Mesendoderm (in vitro differentiated cells): ENCODE measurements at regions not wholly inside any gene's neighbourhood (a gene's known extent, or its start where the extent isn't known, plus 50 kb on each side); places are given as distances from the start of the nearest gene placed in this dataset.

Experiments
- DNase-seq: peaks from one replicate; pipeline ENCODE4 v3.0.0; 2013
- H2AK5ac ChIP-seq: 2 replicates; pipeline ENCODE4 v1.6.1; 2013; ENCODE audit warnings: low read length, inconsistent platforms
- H2BK120ac ChIP-seq: 2 replicates; pipeline ENCODE4 v1.6.1; 2013; ENCODE audit warnings: low read depth, mild to moderate bottlenecking, low read length, moderate library complexity, mixed read lengths
- H2BK15ac ChIP-seq: replicated peaks from 2 replicates; pipeline ENCODE4 v1.6.1; 2013; ENCODE audit warnings: low read depth, mild to moderate bottlenecking, moderate library complexity
- H2BK5ac ChIP-seq: 2 replicates; pipeline ENCODE4 v1.6.1; 2013; ENCODE audit warnings: low read length, inconsistent platforms
- H3K18ac ChIP-seq: 2 replicates; pipeline ENCODE4 v1.6.1; 2013; ENCODE audit warnings: mild to moderate bottlenecking, low read length, mixed read lengths
- H3K23ac ChIP-seq: one replicate; pipeline ENCODE4 v1.6.1; 2013; ENCODE audit warnings: low read length
- H3K27ac ChIP-seq: 2 replicates; pipeline ENCODE4 v1.5.1; 2013; ENCODE audit warnings: low read depth, mild to moderate bottlenecking, inconsistent platforms, low read length, moderate library complexity
- H3K27me3 ChIP-seq: 2 replicates; pipeline ENCODE4 v1.6.1; 2013; ENCODE audit warnings: low read length, control low read depth, mild to moderate bottlenecking, inconsistent platforms; ENCODE audit not compliant: insufficient read depth, poor library complexity
- H3K36me3 ChIP-seq: 2 replicates; pipeline ENCODE4 v1.6.1; 2013; ENCODE audit warnings: low read length, inconsistent platforms; ENCODE audit not compliant: control insufficient read depth, insufficient read depth
- H3K4ac ChIP-seq: one replicate; pipeline ENCODE4 v1.6.1; 2013; ENCODE audit warnings: low read depth, mild to moderate bottlenecking, low read length, moderate library complexity
- H3K4me1 ChIP-seq: 2 replicates; pipeline ENCODE4 v1.6.1; 2013; ENCODE audit warnings: low read depth, low read length, inconsistent platforms; ENCODE audit not compliant: control insufficient read depth
- H3K4me2 ChIP-seq: 2 replicates; pipeline ENCODE4 v1.6.1; 2013; ENCODE audit warnings: low read length
- H3K4me3 ChIP-seq: 2 replicates; pipeline ENCODE4 v1.5.1; 2013; ENCODE audit warnings: mild to moderate bottlenecking, low read length
- H3K56ac ChIP-seq: one replicate; pipeline ENCODE4 v1.6.1; 2013; ENCODE audit warnings: low read length
- H3K79me1 ChIP-seq: 2 replicates; pipeline ENCODE4 v1.6.1; 2013; ENCODE audit warnings: low read length, inconsistent platforms
- H3K79me2 ChIP-seq: 2 replicates; pipeline ENCODE4 v1.6.1; 2013; ENCODE audit warnings: mild to moderate bottlenecking, low read length; ENCODE audit not compliant: control insufficient read depth, insufficient read depth
- H3K9ac ChIP-seq: 2 replicates; pipeline ENCODE4 v1.6.1; 2013; ENCODE audit warnings: low read length, inconsistent platforms
- H4K5ac ChIP-seq: one replicate; pipeline ENCODE4 v1.6.1; 2013; ENCODE audit warnings: low read length
- H4K8ac ChIP-seq: one replicate; pipeline ENCODE4 v1.6.1; 2013; ENCODE audit warnings: low read depth, mild to moderate bottlenecking, control low read depth, low read length, moderate library complexity
- WGBS: extraction: QIAGEN DNeasy Blood & Tissue Kit; methylation state at CpG from one replicate; pipeline ENCODE4 v1.1.7; 2013; ENCODE audit warnings: low lambda C conversion rate, missing lambda C conversion rate; ENCODE audit not compliant: insufficient coverage; ENCODE audit errors: extremely low coverage; 5-methylcytosine and 5-hydroxymethylcytosine counted together

- Histone ChIP-seq H3K4me3 (no peak overlapping the region), H3K27ac (no peak overlapping the region), H4K8ac (no peak overlapping the region), H3K27me3 (no peaks in the 10 kb centered on the region), H3K79me2 (no peaks in the 10 kb centered on the region), H3K56ac (no peak overlapping the region), H3K4me2 (no peak overlapping the region), H3K79me1 (no peaks in the 10 kb centered on the region), H3K23ac (no peak overlapping the region), H3K36me3 (no peaks in the 10 kb centered on the region), H2AK5ac (no peak overlapping the region), H3K18ac (no peak overlapping the region), H2BK15ac (no peak overlapping the region), H2BK5ac (no peak overlapping the region), H4K5ac (no peak overlapping the region), H3K4ac (no peak overlapping the region), H3K4me1 (peaks cover 4% of the 10 kb centered on the region), H2BK120ac (no peak overlapping the region), H3K9ac (no peak overlapping the region)
- DNase-seq, result no peak
- no CpG with 5 or more reads among the region's 3 CpGs for WGBS
These were observed 395.5 kb downstream of the EFNB2 start for GRCh38 chr13:106139942-106140341.

GRCh38 chr13:106139377-106139776 is 396.1 kb downstream of the EFNB2 start:
- no peak overlapping the region for H3K9ac ChIP-seq
- no peak overlapping the region for H2BK5ac ChIP-seq
- H4K8ac ChIP-seq, result no peak overlapping the region
- H3K56ac ChIP-seq, result no peak overlapping the region
- no peak overlapping the region for H3K4me3 ChIP-seq
- H3K23ac ChIP-seq, result no peak overlapping the region
- WGBS, result no CpG with 5 or more reads among the region's 4 CpGs
- H3K18ac ChIP-seq, result no peak overlapping the region
- H4K5ac ChIP-seq, result no peak overlapping the region
- no peak for DNase-seq
- H3K4me2 ChIP-seq, result no peak overlapping the region
- H3K79me1 ChIP-seq, result no peaks in the 10 kb centered on the region
- H2BK15ac ChIP-seq, result no peak overlapping the region
- no peaks in the 10 kb centered on the region for H3K4me1 ChIP-seq
- H3K27me3 ChIP-seq, result no peaks in the 10 kb centered on the region
- H3K27ac ChIP-seq, result no peak overlapping the region
- no peaks in the 10 kb centered on the region for H3K36me3 ChIP-seq
- H2AK5ac ChIP-seq, result no peak overlapping the region
- no peaks in the 10 kb centered on the region for H3K79me2 ChIP-seq
- no peak overlapping the region for H2BK120ac ChIP-seq
- H3K4ac ChIP-seq, result no peak overlapping the region

- H3K9ac ChIP-seq, result no peak overlapping the region
- no peak overlapping the region for H3K4me3 ChIP-seq
- no peaks in the 10 kb centered on the region for H3K36me3 ChIP-seq
- no peak overlapping the region for H2BK15ac ChIP-seq
- DNase-seq, result no peak
- no peaks in the 10 kb centered on the region for H3K79me2 ChIP-seq
- no peak overlapping the region for H4K5ac ChIP-seq
- H3K18ac ChIP-seq, result no peak overlapping the region
- no peak overlapping the region for H3K4me2 ChIP-seq
- no peak overlapping the region for H3K56ac ChIP-seq
- H3K23ac ChIP-seq, result no peak overlapping the region
- no peak overlapping the region for H3K4ac ChIP-seq
- no peak overlapping the region for H2BK5ac ChIP-seq
- no peak overlapping the region for H2BK120ac ChIP-seq
- H4K8ac ChIP-seq, result no peak overlapping the region
- H3K27me3 ChIP-seq, result no peaks in the 10 kb centered on the region
- H2AK5ac ChIP-seq, result no peak overlapping the region
- H3K27ac ChIP-seq, result no peak overlapping the region
- no peaks in the 10 kb centered on the region for H3K4me1 ChIP-seq
- H3K79me1 ChIP-seq, result no peaks in the 10 kb centered on the region
These were observed 396.8 kb downstream of the EFNB2 start for GRCh38 chr13:106138620-106139019.

GRCh38 chr13:106133025-106133424 is 402.4 kb downstream of the EFNB2 start:
- Histone ChIP-seq H4K8ac (no peak overlapping the region), H3K27me3 (no peaks in the 10 kb centered on the region), H3K27ac (no peak overlapping the region), H2BK15ac (no peak overlapping the region), H2BK120ac (no peak overlapping the region), H3K18ac (no peak overlapping the region), H3K4ac (no peak overlapping the region), H3K9ac (no peak overlapping the region), H3K4me3 (no peak overlapping the region), H3K79me2 (no peaks in the 10 kb centered on the region), H4K5ac (no peak overlapping the region), H3K79me1 (no peaks in the 10 kb centered on the region), H3K36me3 (no peaks in the 10 kb centered on the region), H2BK5ac (no peak overlapping the region), H2AK5ac (no peak overlapping the region), H3K4me2 (no peak overlapping the region), H3K23ac (no peak overlapping the region), H3K56ac (no peak overlapping the region), H3K4me1 (no peaks in the 10 kb centered on the region)
- no CpG with 5 or more reads among the region's 2 CpGs for WGBS
- DNase-seq, result no peak

- no peak for DNase-seq
- H2BK5ac ChIP-seq, result no peak overlapping the region
- H3K27ac ChIP-seq, result no peak overlapping the region
- H3K56ac ChIP-seq, result no peak overlapping the region
- no CpG with 5 or more reads among the region's 1 CpG for WGBS
- H3K36me3 ChIP-seq, result no peaks in the 10 kb centered on the region
- no peaks in the 10 kb centered on the region for H3K27me3 ChIP-seq
- H3K79me2 ChIP-seq, result no peaks in the 10 kb centered on the region
- no peak overlapping the region for H2BK15ac ChIP-seq
- no peaks in the 10 kb centered on the region for H3K4me1 ChIP-seq
- no peak overlapping the region for H3K9ac ChIP-seq
- H3K4me2 ChIP-seq, result no peak overlapping the region
- no peak overlapping the region for H2AK5ac ChIP-seq
- no peak overlapping the region for H3K23ac ChIP-seq
- no peak overlapping the region for H2BK120ac ChIP-seq
- no peaks in the 10 kb centered on the region for H3K79me1 ChIP-seq
- H4K8ac ChIP-seq, result no peak overlapping the region
- H4K5ac ChIP-seq, result no peak overlapping the region
- no peak overlapping the region for H3K4me3 ChIP-seq
- no peak overlapping the region for H3K4ac ChIP-seq
- H3K18ac ChIP-seq, result no peak overlapping the region
These were observed 403.2 kb downstream of the EFNB2 start for GRCh38 chr13:106132216-106132615.

- H4K5ac ChIP-seq, result no peak overlapping the region
These were observed 405.5 kb downstream of the EFNB2 start for GRCh38 chr13:106129993-106130392.

More at GRCh38 chr13:106129993-106130392, 405.5 kb downstream of the EFNB2 start:
- Histone ChIP-seq H3K36me3 (no peaks in the 10 kb centered on the region), H3K4me2 (no peak overlapping the region), H3K79me1 (no peaks in the 10 kb centered on the region), H2BK5ac (no peak overlapping the region), H3K4me3 (no peak overlapping the region), H3K27me3 (no peaks in the 10 kb centered on the region), H3K4me1 (no peaks in the 10 kb centered on the region), H2BK120ac (no peak overlapping the region), H3K4ac (no peak overlapping the region), H3K18ac (no peak overlapping the region), H3K27ac (no peak overlapping the region), H3K9ac (no peak overlapping the region), H3K79me2 (no peaks in the 10 kb centered on the region), H3K23ac (no peak overlapping the region), H2AK5ac (no peak overlapping the region), H3K56ac (no peak overlapping the region), H2BK15ac (no peak overlapping the region), H4K8ac (no peak overlapping the region)
- WGBS, result 100% methylated on average over 1 of the region's 2 CpGs
- DNase-seq, result no peak
